Activated T-helper 9 cell treated with anti-CD3 and anti-CD28 coated beads, Interleukin-2, amount 50 U/mL, for 16 hours (primary cell): ENCODE measurements at regions not wholly inside any gene's neighbourhood (a gene's known extent, or its start where the extent isn't known, plus 50 kb on each side); places are given as distances from the start of the nearest gene placed in this dataset.
"Not testable (repeated sequence)": the region's sequence is repeated elsewhere in the genome, so short reads cannot be mapped to it uniquely, and the experiment has no call there.

Source experiments
- DNase-seq: peaks from one replicate; pipeline ENCODE4 v3.0.0-alpha.2; 2020; ENCODE audit warnings: low read depth

DNA sequence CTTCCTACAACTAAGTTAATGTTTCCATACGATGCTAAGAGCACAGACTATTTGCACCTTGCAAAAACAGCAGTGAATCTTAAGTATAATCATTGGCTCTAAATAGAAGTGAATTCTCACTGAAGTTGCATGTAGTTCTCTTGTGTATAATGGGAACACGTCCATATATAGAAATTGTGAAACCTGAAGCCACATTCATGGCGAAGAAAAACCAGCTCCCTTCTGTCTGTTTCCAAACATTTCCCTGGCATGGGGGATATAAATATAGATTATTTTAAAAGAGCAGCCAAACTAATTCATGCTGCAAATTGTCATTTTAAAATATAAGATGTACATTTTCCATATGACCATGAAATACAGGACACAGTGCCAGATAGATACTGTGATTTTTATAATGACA lies 71.1 kb downstream of the TRAM1L1 start:
- no peak for DNase-seq

DNA sequence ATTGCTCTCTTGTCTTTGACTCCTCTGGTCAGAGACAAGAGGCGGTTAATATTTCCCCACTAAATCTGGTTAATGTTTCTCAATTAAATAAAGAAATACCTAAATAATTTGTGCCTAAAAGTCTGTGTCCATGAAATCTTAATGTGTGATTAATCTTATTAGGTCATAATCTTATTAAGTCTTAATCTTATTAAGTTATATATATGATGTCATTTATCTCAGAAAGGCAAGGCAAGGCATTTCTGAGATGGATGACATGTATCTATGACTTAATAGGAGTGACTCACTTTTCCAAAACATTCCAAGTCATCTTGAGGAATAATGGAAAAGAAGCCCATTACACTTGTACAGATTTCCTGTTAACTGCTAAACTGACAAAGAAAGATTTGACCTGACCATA lies 74.7 kb downstream of the TRAM1L1 start:
- DNase-seq: no peak

DNA sequence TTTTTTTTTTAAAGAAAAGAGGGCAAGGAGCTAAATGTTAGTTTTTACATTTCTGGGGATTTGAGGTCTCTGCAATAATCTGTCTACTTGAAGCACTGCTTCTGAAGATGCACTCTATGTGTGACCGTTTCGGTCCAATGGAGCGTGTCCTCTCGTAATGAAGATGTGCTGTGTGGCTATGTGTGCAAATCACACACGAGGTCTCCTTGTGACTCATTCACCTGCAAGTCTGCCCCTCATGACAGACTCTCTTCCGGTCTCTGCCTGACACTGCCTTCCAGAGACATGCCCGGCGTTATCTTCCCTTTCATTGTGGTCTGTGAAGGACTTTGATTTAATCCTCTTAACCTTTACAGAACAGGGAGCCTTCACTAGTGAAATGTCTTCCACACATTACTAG lies 84.3 kb downstream of the TRAM1L1 start:
- no peak for DNase-seq

DNA sequence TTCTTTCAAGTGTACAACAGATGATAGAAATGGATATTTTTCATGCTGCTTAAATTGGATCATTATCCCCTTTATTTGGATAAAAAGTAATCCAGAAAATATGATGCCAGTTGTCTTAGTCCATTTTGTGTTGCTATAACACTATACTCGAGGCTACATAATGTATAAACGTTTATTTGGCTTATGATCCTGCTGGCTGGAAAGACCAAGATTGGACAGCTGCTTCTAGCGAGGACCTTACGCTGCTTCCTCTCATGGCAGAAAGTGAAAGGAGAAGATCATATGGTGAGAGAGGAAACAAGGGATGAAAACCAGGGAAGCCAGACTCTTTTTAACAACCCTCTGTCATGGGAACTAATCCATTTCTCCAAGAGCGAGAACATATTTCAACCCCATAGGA lies 102.7 kb downstream of the TRAM1L1 start:
- no peak for DNase-seq

DNA sequence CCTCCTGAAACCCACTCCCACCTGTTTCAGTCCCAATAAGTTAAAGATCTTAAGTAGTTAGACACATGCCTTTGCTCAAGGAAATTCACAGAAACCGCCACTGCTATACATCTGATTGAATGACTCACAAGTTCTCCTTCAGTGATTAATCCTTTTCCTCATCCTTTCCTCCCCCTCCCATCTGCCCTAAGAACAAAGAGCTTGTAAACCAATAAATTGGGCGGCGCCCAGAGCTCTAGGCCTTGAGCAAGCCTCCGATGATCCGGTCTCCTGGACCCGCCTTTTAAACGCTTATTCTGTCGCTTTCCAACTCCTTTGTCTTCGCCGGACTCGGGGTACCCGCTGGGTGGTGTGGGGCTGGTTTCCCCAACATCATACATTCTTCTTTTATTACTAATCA lies 104.9 kb downstream of the TRAM1L1 start:
- not testable (repeated sequence) for DNase-seq

DNA sequence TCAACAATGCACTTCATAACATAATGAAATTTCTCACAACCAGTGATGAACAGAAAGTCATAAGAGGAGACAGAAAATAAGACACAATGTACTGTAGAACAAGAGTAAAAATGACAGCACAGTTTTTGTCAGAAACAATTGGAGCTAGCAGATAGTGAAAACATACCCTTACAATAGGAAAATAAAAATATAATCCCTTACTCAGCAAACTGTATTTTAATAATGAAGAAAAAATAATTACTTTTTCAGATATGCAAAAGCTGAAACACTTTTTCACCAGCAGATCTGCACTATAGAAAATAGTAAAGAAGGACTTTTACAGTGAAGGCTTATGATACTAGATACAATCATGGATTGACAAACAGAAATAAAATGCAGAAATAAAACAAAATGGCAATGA lies 126.3 kb downstream of the TRAM1L1 start:
- no peak for DNase-seq

DNA sequence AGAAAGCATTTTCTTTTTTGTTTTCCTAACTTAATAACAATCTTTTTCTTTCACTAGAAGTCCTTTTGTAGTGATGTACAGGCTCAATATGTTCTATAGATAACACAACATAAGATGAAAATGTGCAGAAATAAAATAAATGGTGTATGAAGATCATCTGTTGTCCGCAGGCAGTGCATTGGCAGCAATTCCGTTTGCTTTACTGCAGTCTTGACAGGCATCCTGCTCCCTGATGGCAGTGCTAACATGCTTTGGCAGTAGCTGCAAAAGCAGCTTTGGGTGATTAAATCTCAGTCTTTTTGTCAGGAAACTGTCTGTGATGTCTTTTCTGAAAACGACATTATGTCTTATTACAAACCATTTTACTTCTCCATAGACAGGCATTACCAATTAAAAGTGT lies 131.4 kb downstream of the TRAM1L1 start:
- DNase-seq: no peak

DNA sequence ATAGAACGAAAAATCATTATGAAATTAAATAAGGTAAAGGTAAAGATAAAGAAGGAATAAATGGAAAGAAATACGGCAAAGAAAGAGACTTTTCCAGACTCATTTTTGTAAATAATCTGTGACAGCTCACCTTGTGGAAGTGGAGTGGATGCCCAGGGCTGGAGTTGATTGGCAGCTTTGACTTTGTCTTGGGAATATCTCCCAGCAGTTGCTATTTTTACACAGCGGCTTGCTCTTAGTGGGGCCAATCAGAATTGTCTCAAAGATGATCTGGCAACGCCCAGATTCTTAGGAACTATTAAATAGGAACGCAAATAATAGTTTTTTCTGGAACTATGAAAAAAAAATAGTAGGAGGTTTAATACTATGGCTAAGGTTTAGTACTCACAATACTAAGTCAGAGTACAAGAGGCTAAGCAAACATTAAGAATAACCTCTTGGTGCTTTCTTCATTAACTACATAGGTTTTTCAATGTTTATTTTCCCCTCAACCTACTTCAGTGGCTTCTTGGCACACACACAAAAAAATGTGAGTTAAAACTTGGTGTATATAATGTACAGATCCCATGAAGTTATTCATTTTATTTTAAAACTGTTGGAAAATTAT lies 132.7 kb downstream of the TRAM1L1 start:
- DNase-seq: no peak

DNA sequence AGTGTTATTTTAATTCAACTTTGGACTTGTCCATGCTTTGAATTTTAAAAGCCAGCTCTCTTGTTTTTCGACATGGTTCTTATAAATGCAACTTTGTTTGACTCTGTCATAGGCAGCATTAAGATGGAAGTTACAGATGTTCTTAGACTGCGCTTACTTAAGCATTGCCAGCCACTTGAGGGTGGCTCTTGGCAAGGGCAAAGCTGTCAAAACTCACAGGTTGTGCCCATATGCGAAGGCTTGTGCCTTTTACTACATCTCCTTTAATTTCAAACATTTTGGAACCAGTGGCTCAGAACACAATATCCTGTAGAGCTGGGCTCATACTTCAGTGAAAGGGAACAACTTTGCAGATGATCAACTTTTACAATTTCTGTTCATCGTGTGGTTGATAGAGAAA lies 135.5 kb downstream of the TRAM1L1 start:
- no peak for DNase-seq

DNA sequence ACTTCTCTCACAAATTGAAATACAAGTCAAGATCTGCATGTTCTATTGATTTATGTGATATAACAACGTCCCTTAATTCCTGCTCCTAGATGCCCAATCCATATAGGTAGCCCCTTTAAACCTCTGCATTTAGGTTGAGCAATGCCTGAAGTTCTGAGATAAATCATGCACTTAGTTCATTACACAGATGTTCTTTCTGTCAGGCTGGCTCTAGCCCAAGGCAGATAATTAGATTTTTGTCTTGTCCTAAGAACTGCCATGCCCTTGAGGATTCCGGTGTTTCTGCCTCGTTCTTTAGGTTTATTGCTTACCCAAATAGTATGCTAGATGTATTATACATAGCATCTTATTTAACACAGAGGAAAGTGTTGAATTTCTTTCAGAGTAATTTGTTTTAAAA lies 143.1 kb downstream of the TRAM1L1 start:
- DNase-seq: no peak

DNA sequence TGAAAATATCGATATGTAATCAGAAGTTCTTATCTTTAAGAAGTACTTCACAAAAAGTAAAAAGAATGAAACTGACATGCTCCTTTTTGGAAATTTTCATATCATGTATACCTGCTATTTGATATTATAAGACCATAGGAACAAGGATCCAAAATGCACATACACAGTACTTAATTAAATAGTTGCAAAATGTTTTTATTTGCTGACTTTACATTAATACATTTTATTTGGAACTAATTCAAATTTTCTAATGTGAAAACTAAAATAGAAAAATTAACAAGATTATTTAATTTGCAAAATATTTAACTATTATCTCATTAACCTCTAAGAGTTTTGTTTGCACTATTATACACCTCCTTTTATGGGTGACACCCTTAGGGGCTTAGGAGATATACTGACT lies 155.0 kb downstream of the TRAM1L1 start:
- no peak for DNase-seq

DNA sequence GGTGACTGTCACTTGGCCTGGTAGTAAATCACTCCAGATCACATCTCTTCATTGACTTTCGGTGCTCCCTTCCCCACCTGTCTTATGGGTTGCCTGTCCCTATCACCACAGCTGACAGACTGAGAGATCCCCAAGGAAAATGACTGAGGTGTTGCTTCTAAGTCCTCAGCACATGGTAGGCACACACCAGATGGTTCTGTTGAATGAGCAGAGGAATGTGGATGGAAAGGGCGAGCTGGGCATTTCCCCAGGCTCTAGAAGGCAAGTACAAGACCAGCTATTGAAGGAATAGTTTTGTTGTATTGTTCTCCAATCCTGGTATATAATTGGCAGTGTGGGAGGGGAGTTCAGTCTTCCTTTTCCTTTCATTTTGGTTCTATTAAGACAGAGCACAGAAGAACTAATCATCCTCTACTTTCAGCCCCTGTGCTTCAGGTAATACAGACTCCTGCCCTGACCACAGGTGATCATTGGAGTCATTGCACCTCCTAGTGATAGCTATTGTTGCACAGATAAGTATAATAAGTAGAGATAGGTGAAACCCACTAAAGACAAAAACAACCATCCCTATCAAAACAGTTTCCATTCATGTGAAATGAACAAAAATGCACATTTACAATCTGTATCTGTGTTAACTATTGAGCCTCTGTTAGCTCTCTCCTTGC lies 158.6 kb downstream of the TRAM1L1 start:
- DNase-seq: no peak

DNA sequence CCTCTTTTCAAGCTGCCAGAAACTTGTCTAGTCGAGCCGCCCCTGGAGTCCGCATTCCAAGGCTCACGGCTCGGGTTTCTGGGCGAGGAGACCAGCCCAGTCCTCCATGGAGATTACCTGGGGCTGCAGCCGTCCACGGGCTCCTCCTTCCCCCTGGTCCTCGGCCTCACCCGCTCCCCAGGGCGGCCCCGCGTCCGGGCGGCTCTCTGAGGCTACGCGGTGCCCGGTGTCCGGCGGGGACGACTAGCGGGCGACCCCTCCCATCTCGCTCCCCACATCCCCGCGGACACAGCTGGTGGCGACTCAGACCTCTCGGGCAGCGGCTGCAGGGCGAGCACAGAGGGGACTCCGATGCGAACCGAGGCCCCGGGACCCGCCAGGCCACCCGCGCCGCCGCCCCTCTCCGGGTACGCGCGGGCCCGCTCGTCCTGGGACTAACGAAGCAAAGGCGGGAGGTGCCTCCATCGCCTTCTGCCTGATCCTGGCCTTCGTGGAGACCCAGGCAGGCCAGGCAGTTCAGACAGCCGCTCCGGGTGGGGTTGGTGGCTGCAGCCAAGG lies 159.4 kb downstream of the TRAM1L1 start:
- DNase-seq: no peak

DNA sequence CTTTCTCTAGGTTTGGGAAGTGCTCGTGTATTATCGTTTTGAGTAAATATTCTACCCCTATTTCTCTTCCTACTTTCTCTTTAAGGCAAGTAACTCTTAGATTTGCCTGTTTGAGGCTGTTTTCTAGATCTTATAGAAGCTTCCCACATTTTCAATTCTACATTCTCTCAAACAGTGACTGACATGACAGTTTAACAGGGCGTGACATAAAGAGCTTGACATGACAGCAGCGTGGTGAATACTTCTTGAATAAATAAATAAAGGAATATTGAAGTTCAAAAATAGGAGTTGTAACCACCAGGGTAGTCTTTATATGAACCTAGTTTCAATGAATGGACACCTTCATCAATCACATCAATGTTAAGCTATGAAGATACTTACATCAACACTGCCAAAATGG lies 162.0 kb downstream of the TRAM1L1 start:
- no peak for DNase-seq

DNA sequence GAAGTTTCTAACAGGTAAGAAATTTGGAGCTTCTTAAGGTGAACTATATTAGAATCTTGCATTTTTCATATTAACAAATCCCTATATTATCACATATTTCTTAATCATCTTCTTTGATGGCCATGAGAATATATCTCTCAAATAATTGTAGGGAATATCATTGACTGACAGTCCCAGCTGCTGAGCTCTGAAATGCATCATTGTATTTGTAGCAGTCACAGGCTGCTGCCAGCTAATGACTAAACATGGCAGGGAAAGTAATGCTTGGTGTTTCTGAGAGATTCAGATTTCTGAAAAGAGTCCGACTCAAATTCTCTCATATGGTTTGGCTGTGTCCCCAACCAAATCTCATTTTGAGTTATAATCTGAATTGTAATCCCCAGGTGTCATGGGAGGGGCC lies 171.9 kb downstream of the TRAM1L1 start:
- no peak for DNase-seq

DNA sequence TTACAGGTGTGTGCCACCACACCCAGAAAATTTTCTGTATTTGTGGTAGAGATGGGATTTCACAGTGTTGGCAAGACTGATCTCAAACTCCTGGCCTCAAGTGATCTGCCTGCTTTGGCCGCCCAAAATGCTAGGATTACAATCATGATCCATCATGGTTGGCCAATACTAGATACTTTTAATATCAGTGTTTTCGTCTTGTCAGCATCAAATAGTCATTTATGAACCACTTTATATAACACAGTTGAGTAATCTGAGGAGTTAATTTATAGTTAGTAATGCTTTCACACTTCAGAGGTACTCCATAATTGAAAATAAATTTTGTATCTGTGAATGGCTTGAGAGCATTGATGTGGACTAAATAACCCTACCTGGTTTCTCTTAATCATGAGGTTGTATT lies 178.6 kb downstream of the TRAM1L1 start:
- DNase-seq: no peak

DNA sequence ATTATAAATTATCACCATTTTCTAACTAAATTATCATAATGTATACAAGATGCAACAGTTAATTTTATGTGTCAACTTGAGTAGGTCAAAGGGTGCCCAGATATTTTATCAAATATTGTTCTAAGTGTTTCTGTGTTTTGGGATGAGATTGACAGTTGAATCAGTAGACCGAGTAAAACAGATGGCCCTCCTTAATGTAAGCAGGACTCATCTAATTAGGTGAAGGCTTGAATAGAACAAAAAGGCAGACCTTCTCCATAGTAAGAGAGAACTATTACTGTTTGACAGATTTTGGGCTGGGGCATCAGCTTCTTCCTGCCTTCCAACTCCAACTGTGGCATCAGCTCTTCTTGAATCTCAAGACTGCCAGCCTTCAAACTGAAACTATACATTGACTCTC lies 185.8 kb downstream of the TRAM1L1 start:
- DNase-seq: no peak

DNA sequence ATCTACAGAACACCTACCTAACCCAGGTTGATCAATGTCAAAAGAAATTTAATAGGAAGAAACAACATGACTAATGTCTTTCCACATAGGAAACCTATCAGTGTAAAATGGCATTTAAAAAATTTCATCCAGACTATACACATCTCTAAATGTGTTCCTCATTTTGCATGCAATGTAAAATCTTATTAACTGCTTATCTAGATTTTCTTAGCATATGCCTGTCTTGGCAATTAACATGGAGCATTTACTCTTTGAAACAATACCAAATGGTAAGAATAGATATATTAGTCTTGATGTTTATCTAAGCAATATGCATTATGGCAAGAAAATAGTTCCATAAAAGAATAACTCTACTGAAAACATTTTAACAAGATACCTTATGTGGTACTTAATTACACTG lies 199.8 kb downstream of the TRAM1L1 start:
- DNase-seq: no peak

DNA sequence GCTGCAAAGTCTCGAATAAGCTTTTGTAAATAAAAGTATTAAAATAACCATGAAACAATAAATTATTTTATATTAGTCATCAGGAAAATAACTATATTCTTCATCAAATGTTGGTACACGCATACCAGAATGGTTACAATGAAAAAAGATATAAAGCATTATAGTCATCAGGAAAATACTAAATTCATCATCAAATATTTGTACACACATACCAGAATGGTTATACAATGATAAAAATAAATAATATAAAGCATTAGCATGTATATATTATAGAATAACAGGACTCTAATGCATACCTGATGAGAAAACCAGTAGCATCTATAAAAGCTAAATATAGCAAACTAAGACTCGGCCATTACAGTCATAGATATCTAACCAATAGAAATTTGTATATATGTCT lies 202.9 kb downstream of the TRAM1L1 start:
- DNase-seq: no peak

DNA sequence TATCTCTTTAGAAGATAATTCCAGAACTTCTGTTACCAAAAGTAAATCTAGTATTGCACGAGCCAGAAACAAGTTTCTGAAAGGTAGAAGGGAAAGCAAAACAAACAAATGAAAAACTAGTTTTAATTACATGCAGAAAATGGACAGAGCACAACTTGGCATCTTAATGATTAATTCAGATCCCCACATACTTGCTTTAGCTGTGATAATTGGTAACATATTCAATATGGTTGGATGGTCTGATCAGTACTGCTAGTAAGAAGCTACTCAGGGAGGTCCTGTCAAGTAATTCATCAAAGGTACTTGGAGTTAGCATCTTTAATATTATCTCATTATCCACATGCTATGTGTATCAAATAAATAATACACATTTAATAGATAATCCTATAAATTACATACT lies 204.3 kb downstream of the TRAM1L1 start:
- DNase-seq: no peak

DNA sequence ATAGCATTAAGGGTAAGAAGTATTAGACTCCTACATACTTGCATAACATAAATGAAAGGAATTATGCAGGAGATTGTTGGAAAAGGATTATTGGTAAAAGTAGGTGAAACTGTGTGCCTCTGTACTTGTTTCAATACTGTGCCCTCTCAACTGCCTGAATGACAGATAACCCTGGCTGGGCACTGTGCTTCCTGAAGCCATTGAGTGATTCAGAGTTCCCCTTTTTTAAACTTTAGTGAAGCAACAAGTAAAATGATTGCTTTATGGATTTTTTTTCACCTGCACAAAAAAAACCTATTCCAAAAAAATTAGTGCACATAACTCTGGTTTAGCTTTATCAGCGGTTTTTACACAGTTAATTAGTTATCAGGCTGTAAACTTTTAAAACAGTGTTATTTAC lies 204.8 kb downstream of the TRAM1L1 start:
- no peak for DNase-seq

DNA sequence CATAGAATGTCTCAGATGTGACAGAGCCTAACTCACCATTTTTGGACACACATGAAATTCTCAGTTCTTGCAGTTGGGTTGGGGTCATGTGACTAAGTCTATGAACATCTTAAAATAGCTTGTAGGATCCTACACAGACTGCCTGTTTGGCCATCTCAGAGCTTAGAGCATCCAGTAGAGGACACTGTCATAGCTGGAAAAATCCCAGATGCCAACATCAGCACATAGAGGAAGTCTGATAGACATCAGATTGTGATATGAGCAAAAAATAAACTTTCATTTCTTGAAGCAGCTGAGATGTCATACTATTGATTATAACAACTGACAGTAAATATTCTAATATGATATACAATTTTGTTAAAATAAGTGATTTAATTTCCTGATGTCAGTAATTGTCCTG lies 207.1 kb downstream of the TRAM1L1 start:
- DNase-seq: no peak

DNA sequence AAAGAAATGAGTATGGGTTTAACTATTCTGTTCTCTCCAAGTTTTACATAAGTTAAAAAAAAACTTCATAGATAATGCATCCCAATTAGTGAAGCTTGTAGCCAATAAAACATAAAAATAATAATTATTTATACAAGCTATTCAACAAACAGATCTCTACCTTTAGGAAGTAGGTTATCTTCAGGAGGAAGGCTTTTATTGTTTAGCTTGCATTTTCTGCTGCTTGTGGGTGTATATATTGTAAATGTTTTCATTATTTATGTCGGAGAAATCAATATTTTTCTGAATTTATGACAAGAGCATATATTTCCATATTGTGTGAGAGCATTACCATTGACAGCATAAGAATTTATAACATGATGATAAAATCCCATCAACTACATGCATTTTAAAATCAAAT lies 208.3 kb downstream of the TRAM1L1 start:
- no peak for DNase-seq

DNA sequence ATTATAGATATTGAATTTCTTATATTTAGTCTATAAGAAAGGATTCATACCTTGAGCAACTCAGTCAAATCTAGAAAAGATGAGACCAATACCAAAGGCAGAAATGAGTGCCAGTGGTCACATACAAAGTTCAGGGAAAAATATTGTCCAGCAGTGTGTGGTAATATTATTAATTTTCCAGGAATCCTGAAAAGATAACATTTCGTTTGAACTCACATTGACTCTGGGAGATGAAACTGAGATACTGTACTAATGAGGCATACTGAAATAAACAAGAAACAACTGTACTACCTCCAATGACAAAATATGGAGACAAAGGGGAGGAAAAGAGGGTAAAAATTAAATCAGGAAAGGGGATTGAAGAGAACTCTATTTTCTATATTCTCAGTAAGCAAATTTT lies 212.4 kb downstream of the TRAM1L1 start:
- DNase-seq: no peak
